Keratinocyte (primary cell): ENCODE measurements at regions not wholly inside any gene's neighbourhood (a gene's known extent, or its start where the extent isn't known, plus 50 kb on each side); places are given as distances from the start of the nearest gene placed in this dataset.

Source experiments
- EZH2 ChIP-seq: IDR thresholded peaks from one replicate; pipeline ENCODE4 v1.6.1; 2012; ENCODE audit warnings: inconsistent platforms, mild to moderate bottlenecking, low read length, moderate library complexity
- TF ChIP-seq, protein P1 (sequence below), 3 experiments: IDR thresholded peaks in 1 of 3; conservative IDR thresholded peaks in 1 of 3; optimal IDR thresholded peaks in 1 of 3; 2 replicates in 2 of 3; 3 replicates in 1 of 3; pipeline versions ENCODE3 to v1.5.1; 2011; ENCODE audit warnings: low read length in 3 of 3, mild to moderate bottlenecking in 3 of 3, moderate library complexity in 2 of 3, control low read depth in 1 of 3, inconsistent platforms in 1 of 3; ENCODE audit not compliant: insufficient read depth in 2 of 3; ENCODE audit errors: extremely low read depth in 1 of 3

DNA sequence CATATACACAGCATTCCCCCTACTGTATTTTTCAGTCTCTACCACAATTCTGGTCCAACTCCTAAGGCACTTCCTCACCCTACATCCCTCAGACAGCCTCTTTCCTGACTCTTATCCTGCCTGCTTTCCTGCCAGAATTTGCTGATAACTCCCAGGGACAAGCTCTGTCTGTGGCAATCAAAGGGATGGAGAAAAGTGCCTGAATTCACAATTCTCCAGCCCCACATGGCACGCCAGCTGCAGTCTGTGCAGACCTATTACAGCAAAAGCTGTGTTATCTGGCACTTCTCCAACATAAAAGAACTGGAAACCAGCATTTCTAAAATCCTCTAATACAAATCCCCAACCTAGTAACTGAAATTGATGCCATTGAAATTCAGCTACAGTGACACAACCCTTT lies 404.8 kb downstream of the KLHL13 start:
- TF ChIP-seq, protein P1, sequence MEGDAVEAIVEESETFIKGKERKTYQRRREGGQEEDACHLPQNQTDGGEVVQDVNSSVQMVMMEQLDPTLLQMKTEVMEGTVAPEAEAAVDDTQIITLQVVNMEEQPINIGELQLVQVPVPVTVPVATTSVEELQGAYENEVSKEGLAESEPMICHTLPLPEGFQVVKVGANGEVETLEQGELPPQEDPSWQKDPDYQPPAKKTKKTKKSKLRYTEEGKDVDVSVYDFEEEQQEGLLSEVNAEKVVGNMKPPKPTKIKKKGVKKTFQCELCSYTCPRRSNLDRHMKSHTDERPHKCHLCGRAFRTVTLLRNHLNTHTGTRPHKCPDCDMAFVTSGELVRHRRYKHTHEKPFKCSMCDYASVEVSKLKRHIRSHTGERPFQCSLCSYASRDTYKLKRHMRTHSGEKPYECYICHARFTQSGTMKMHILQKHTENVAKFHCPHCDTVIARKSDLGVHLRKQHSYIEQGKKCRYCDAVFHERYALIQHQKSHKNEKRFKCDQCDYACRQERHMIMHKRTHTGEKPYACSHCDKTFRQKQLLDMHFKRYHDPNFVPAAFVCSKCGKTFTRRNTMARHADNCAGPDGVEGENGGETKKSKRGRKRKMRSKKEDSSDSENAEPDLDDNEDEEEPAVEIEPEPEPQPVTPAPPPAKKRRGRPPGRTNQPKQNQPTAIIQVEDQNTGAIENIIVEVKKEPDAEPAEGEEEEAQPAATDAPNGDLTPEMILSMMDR (optimal IDR thresholded peaks at IDR 0.05 in 1 of 3, IDR thresholded peaks at IDR 0.05 in 1 of 3, conservative IDR thresholded peaks at IDR 0.05 in 1 of 3; ENCODE audit: extremely low read depth in 1 of 3, insufficient read depth in 2 of 3, low read length in 3 of 3), result no peak
- no peak for TF ChIP-seq EZH2
